ENCODE measurements at regions not wholly inside any gene's neighbourhood (a gene's known extent, or its start where the extent isn't known, plus 50 kb on each side); places are given as distances from the start of the nearest gene placed in this dataset.
A peak's percentile ranks its signal among the peaks of the same experiment; 100 is the strongest.

DNA sequence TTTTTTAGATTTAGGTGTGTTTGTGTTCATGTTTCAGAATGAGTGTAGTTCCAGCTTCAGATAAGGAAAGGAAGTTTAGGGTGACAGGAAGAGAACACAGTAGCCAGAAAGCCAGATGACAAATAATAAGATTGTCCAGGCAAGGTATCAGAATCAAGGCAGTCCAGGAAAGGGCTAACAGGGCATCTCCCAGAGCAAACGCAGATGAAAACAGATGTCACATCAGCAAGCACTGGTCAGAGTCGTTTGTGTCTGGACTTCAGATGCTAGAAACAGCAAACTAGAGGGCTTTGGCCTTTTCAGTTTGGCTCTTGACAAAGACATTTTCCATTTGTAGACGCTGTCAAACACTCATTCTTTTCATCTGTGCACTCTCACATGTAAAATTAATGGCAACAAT is 65.5 kb downstream of the VIP start:
- TF ChIP-seq OSR1 (CRISPR knock-in tag; IDR thresholded peaks at IDR 0.05) (no peak), TCF4 (CRISPR knock-in tag; IDR thresholded peaks at IDR 0.05; ENCODE audit: borderline replicate concordance) (peak; percentile 63; the same call in 1 of the 2 replicates), ZNF8 (CRISPR knock-in tag; IDR thresholded peaks at IDR 0.05) (no peak), ISL1 (CRISPR knock-in tag; IDR thresholded peaks at IDR 0.05) (no peak), ZFP3 (CRISPR knock-in tag; IDR thresholded peaks at IDR 0.05) (no peak), ZC3H10 (CRISPR knock-in tag; IDR thresholded peaks at IDR 0.05) (no peak), RARB (CRISPR knock-in tag; IDR thresholded peaks at IDR 0.05) (no peak), BACH2 (CRISPR knock-in tag; IDR thresholded peaks at IDR 0.05; ENCODE audit: borderline replicate concordance) (no peak), ZNF565 (CRISPR knock-in tag; conservative IDR thresholded peaks at IDR 0.05; ENCODE audit: low read depth) (no peak)
- TF ChIP-seq, protein P1, sequence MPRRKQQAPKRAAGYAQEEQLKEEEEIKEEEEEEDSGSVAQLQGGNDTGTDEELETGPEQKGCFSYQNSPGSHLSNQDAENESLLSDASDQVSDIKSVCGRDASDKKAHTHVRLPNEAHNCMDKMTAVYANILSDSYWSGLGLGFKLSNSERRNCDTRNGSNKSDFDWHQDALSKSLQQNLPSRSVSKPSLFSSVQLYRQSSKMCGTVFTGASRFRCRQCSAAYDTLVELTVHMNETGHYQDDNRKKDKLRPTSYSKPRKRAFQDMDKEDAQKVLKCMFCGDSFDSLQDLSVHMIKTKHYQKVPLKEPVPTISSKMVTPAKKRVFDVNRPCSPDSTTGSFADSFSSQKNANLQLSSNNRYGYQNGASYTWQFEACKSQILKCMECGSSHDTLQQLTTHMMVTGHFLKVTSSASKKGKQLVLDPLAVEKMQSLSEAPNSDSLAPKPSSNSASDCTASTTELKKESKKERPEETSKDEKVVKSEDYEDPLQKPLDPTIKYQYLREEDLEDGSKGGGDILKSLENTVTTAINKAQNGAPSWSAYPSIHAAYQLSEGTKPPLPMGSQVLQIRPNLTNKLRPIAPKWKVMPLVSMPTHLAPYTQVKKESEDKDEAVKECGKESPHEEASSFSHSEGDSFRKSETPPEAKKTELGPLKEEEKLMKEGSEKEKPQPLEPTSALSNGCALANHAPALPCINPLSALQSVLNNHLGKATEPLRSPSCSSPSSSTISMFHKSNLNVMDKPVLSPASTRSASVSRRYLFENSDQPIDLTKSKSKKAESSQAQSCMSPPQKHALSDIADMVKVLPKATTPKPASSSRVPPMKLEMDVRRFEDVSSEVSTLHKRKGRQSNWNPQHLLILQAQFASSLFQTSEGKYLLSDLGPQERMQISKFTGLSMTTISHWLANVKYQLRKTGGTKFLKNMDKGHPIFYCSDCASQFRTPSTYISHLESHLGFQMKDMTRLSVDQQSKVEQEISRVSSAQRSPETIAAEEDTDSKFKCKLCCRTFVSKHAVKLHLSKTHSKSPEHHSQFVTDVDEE (CRISPR knock-in tag; IDR thresholded peaks at IDR 0.05) = 0 out of 2 replicates have a peak, but pooled peaks have one; percentile 26
- TF ChIP-seq, protein P2, sequence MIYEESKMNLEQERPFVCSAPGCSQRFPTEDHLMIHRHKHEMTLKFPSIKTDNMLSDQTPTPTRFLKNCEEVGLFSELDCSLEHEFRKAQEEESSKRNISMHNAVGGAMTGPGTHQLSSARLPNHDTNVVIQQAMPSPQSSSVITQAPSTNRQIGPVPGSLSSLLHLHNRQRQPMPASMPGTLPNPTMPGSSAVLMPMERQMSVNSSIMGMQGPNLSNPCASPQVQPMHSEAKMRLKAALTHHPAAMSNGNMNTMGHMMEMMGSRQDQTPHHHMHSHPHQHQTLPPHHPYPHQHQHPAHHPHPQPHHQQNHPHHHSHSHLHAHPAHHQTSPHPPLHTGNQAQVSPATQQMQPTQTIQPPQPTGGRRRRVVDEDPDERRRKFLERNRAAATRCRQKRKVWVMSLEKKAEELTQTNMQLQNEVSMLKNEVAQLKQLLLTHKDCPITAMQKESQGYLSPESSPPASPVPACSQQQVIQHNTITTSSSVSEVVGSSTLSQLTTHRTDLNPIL (CRISPR knock-in tag; IDR thresholded peaks at IDR 0.05; ENCODE audit: low read depth) = no peak
- TF ChIP-seq, protein P3, sequence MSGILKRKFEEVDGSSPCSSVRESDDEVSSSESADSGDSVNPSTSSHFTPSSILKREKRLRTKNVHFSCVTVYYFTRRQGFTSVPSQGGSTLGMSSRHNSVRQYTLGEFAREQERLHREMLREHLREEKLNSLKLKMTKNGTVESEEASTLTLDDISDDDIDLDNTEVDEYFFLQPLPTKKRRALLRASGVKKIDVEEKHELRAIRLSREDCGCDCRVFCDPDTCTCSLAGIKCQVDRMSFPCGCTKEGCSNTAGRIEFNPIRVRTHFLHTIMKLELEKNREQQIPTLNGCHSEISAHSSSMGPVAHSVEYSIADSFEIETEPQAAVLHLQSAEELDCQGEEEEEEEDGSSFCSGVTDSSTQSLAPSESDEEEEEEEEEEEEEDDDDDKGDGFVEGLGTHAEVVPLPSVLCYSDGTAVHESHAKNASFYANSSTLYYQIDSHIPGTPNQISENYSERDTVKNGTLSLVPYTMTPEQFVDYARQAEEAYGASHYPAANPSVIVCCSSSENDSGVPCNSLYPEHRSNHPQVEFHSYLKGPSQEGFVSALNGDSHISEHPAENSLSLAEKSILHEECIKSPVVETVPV (CRISPR knock-in tag; IDR thresholded peaks at IDR 0.05) = no peak
- ATAC-seq = peak; percentile 76

DNA sequence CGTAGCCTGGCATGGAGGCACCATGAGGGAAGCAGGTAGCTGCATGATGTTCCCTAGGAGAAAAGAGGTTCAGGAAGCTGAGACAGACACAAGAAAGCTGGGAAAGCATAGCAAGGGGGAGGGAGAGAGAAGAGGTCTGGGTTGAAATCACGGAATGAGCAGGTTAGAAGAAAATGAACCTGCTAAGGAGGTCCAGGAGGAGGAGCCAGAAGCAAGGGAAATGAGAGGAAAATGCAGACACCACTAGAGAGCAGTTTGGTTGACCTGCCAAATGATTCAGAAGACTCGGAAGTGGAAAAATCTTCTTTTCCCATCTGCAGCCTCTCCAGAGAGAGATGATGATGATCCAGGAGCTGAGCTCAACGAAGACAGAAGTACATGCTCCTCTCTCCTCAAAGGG is 70.9 kb downstream of the VIP start:
- TF ChIP-seq ZNF565 (CRISPR knock-in tag; conservative IDR thresholded peaks at IDR 0.05; ENCODE audit: low read depth) (no peak), OSR1 (CRISPR knock-in tag; IDR thresholded peaks at IDR 0.05) (no peak), ZFP30 (CRISPR knock-in tag; IDR thresholded peaks at IDR 0.05) (no peak), CSDC2 (CRISPR knock-in tag; IDR thresholded peaks at IDR 0.05) (no peak)
- TF ChIP-seq, protein P2 (CRISPR knock-in tag; IDR thresholded peaks at IDR 0.05; ENCODE audit: low read depth) = no peak
- no peak for ATAC-seq

DNA sequence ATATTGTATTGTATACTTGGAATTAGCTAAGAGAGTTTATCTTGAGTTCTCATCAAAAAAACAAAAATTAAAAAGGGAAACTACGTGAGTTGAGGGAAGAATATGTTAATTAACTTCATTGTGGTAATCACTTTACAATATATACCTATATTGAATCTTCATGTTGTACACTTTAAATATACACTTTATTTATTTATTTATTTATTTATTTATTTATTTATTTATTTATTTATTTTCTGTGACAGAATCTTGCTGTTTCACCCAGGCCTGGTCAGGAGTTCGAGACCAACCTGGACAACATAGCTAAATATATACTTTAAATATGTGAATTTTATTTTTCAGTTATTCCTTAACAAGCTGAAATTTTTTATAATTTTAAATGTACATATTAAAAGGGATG is 74.1 kb downstream of the VIP start:
- no peak for ATAC-seq
- TF ChIP-seq, protein P4, sequence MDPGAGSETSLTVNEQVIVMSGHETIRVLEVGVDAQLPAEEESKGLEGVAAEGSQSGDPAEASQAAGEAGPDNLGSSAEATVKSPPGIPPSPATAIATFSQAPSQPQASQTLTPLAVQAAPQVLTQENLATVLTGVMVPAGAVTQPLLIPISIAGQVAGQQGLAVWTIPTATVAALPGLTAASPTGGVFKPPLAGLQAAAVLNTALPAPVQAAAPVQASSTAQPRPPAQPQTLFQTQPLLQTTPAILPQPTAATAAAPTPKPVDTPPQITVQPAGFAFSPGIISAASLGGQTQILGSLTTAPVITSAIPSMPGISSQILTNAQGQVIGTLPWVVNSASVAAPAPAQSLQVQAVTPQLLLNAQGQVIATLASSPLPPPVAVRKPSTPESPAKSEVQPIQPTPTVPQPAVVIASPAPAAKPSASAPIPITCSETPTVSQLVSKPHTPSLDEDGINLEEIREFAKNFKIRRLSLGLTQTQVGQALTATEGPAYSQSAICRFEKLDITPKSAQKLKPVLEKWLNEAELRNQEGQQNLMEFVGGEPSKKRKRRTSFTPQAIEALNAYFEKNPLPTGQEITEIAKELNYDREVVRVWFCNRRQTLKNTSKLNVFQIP (CRISPR knock-in tag; IDR thresholded peaks at IDR 0.05; ENCODE audit: borderline replicate concordance, low read depth) = no peak
- TF ChIP-seq, protein P3 (CRISPR knock-in tag; IDR thresholded peaks at IDR 0.05) = no peak
- no peak for TF ChIP-seq ZFP30 (CRISPR knock-in tag; IDR thresholded peaks at IDR 0.05)
- no peak for TF ChIP-seq ZFP3 (CRISPR knock-in tag; IDR thresholded peaks at IDR 0.05)
- no peak for TF ChIP-seq OSR1 (CRISPR knock-in tag; IDR thresholded peaks at IDR 0.05)
- TF ChIP-seq, protein P2 (CRISPR knock-in tag; IDR thresholded peaks at IDR 0.05; ENCODE audit: low read depth) = no peak
- no peak for TF ChIP-seq ZNF8 (CRISPR knock-in tag; IDR thresholded peaks at IDR 0.05)
- TF ChIP-seq CSDC2 (CRISPR knock-in tag; IDR thresholded peaks at IDR 0.05) = no peak
- TF ChIP-seq ISL1 (CRISPR knock-in tag; IDR thresholded peaks at IDR 0.05) = no peak
- no peak for TF ChIP-seq TCF4 (CRISPR knock-in tag; IDR thresholded peaks at IDR 0.05; ENCODE audit: borderline replicate concordance)
- no peak for TF ChIP-seq BACH2 (CRISPR knock-in tag; IDR thresholded peaks at IDR 0.05; ENCODE audit: borderline replicate concordance)
- no peak for TF ChIP-seq RARB (CRISPR knock-in tag; IDR thresholded peaks at IDR 0.05)
- TF ChIP-seq ESRRG (CRISPR knock-in tag; IDR thresholded peaks at IDR 0.05) = no peak
- TF ChIP-seq, protein P5, sequence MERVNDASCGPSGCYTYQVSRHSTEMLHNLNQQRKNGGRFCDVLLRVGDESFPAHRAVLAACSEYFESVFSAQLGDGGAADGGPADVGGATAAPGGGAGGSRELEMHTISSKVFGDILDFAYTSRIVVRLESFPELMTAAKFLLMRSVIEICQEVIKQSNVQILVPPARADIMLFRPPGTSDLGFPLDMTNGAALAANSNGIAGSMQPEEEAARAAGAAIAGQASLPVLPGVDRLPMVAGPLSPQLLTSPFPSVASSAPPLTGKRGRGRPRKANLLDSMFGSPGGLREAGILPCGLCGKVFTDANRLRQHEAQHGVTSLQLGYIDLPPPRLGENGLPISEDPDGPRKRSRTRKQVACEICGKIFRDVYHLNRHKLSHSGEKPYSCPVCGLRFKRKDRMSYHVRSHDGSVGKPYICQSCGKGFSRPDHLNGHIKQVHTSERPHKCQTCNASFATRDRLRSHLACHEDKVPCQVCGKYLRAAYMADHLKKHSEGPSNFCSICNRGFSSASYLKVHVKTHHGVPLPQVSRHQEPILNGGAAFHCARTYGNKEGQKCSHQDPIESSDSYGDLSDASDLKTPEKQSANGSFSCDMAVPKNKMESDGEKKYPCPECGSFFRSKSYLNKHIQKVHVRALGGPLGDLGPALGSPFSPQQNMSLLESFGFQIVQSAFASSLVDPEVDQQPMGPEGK (CRISPR knock-in tag; IDR thresholded peaks at IDR 0.05; ENCODE audit: borderline replicate concordance) = no peak
- TF ChIP-seq ARNTL (CRISPR knock-in tag; IDR thresholded peaks at IDR 0.05; ENCODE audit: borderline replicate concordance, low read depth) = no peak
- TF ChIP-seq GLIS3 (CRISPR knock-in tag; IDR thresholded peaks at IDR 0.05) = no peak
- no peak for TF ChIP-seq ZNF70 (CRISPR knock-in tag; IDR thresholded peaks at IDR 0.05)
- TF ChIP-seq PPARA (CRISPR knock-in tag; IDR thresholded peaks at IDR 0.05; ENCODE audit: borderline replicate concordance) = no peak

Data from SK-N-SH treated with all-trans-retinoic acid at 6 μM for 48 hours (cell line).